ENCODE measurements at regions not wholly inside any gene's neighbourhood (a gene's known extent, or its start where the extent isn't known, plus 50 kb on each side); places are given as distances from the start of the nearest gene placed in this dataset.

DNA sequence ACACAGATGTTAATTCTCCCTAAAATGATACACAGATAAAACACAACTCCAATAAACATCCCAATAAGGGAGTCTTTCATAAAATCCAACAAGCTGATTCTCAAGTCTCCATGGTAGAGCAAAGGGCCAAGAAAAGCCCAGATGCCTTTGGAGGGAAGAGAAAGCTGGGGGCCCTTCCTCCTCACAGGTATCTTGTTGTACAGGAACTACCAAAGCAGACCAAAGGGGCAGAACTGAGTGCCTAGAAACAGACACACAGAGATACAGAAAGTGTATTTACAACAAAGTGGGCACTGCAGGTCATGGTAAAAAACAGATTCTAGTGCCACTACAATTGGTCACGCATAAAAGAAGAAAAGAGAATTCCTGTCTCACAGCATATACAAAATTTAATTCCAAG is 87.2 kb upstream of the NSMCE3 start:
- H2AFZ ChIP-seq (ENCODE audit: low read length): no peak overlapping the region
- no peak overlapping the region for H3K4me2 ChIP-seq (ENCODE audit: extremely low read depth, insufficient read depth, low read length)
- no peak overlapping the region for H3K4me3 ChIP-seq (replicated peaks in 1 of 4; ENCODE audit: control extremely low read depth in 1 of 4, insufficient read depth in 1 of 4, low read depth in 3 of 4, low read length in 4 of 4)
- no peaks in the 10 kb centered on the region for H3K36me3 ChIP-seq (ENCODE audit: control insufficient read depth, insufficient read depth, low read length)
- no peak for DNase-seq (ENCODE audit: low read depth in 2 of 2)
- no peak overlapping the region for H3K27ac ChIP-seq (ENCODE audit: insufficient read depth, low read length)
- no peaks in the 10 kb centered on the region for H4K20me1 ChIP-seq (ENCODE audit: control insufficient read depth, extremely low read depth, insufficient read depth, low read length)
- H3K9ac ChIP-seq (ENCODE audit: insufficient read depth, low read length): no peak overlapping the region
- no peaks in the 10 kb centered on the region for H3K4me1 ChIP-seq (ENCODE audit: control insufficient read depth, extremely low read depth, insufficient read depth, low read length)
- H3K79me2 ChIP-seq (ENCODE audit: control insufficient read depth, insufficient read depth, low read length): no peaks in the 10 kb centered on the region
- H3K27me3 ChIP-seq (ENCODE audit: control insufficient read depth, insufficient read depth, low read length): no peaks in the 10 kb centered on the region
- no peak for TF ChIP-seq CTCF (conservative IDR thresholded peaks at IDR 0.05 in 1 of 2, IDR thresholded peaks at IDR 0.05 in 1 of 2; ENCODE audit: low read depth in 1 of 2, low read length in 2 of 2)
- no peak for TF ChIP-seq EZH2 (IDR thresholded peaks at IDR 0.05; ENCODE audit: low read length, missing control alignments)
- H3K9me3 ChIP-seq (ENCODE audit: control insufficient read depth, insufficient read depth, low read depth, low read length): no peaks in the 10 kb centered on the region

GRCh38 chr15:29355477-29355876 is 85.9 kb upstream of the NSMCE3 start:
- Histone ChIP-seq H2AFZ (ENCODE audit: low read length) (no peak overlapping the region), H3K9me3 (ENCODE audit: control insufficient read depth, insufficient read depth, low read depth, low read length) (no peaks in the 10 kb centered on the region), H3K4me1 (ENCODE audit: control insufficient read depth, extremely low read depth, insufficient read depth, low read length) (no peaks in the 10 kb centered on the region), H3K27me3 (ENCODE audit: control insufficient read depth, insufficient read depth, low read length) (no peaks in the 10 kb centered on the region), H3K4me2 (ENCODE audit: extremely low read depth, insufficient read depth, low read length) (no peak overlapping the region), H3K4me3 (replicated peaks in 1 of 4; ENCODE audit: control extremely low read depth in 1 of 4, insufficient read depth in 1 of 4, low read depth in 3 of 4, low read length in 4 of 4) (no peak overlapping the region), H3K36me3 (ENCODE audit: control insufficient read depth, insufficient read depth, low read length) (no peaks in the 10 kb centered on the region), H4K20me1 (ENCODE audit: control insufficient read depth, extremely low read depth, insufficient read depth, low read length) (no peaks in the 10 kb centered on the region), H3K27ac (ENCODE audit: insufficient read depth, low read length) (no peak overlapping the region), H3K79me2 (ENCODE audit: control insufficient read depth, insufficient read depth, low read length) (no peaks in the 10 kb centered on the region), H3K9ac (ENCODE audit: insufficient read depth, low read length) (no peak overlapping the region)
- DNase-seq (ENCODE audit: low read depth in 2 of 2): no peak
- TF ChIP-seq CTCF (conservative IDR thresholded peaks at IDR 0.05 in 1 of 2, IDR thresholded peaks at IDR 0.05 in 1 of 2; ENCODE audit: low read depth in 1 of 2, low read length in 2 of 2): no peak
- no peak for TF ChIP-seq EZH2 (IDR thresholded peaks at IDR 0.05; ENCODE audit: low read length, missing control alignments)

GRCh38 chr15:29352402-29352801 is 82.8 kb upstream of the NSMCE3 start:
- no peak overlapping the region for H3K9ac ChIP-seq (ENCODE audit: insufficient read depth, low read length)
- TF ChIP-seq EZH2 (IDR thresholded peaks at IDR 0.05; ENCODE audit: low read length, missing control alignments): no peak
- TF ChIP-seq CTCF (conservative IDR thresholded peaks at IDR 0.05 in 1 of 2, IDR thresholded peaks at IDR 0.05 in 1 of 2; ENCODE audit: low read depth in 1 of 2, low read length in 2 of 2): no peak
- H3K4me2 ChIP-seq (ENCODE audit: extremely low read depth, insufficient read depth, low read length): no peak overlapping the region

More at GRCh38 chr15:29352402-29352801, 82.8 kb upstream of the NSMCE3 start:
- Histone ChIP-seq H3K27me3 (ENCODE audit: control insufficient read depth, insufficient read depth, low read length) (no peaks in the 10 kb centered on the region), H4K20me1 (ENCODE audit: control insufficient read depth, extremely low read depth, insufficient read depth, low read length) (no peaks in the 10 kb centered on the region), H3K36me3 (ENCODE audit: control insufficient read depth, insufficient read depth, low read length) (no peaks in the 10 kb centered on the region), H3K79me2 (ENCODE audit: control insufficient read depth, insufficient read depth, low read length) (no peaks in the 10 kb centered on the region), H2AFZ (ENCODE audit: low read length) (no peak overlapping the region), H3K4me3 (replicated peaks in 1 of 4; ENCODE audit: control extremely low read depth in 1 of 4, insufficient read depth in 1 of 4, low read depth in 3 of 4, low read length in 4 of 4) (no peak overlapping the region), H3K27ac (ENCODE audit: insufficient read depth, low read length) (no peak overlapping the region), H3K4me1 (ENCODE audit: control insufficient read depth, extremely low read depth, insufficient read depth, low read length) (no peaks in the 10 kb centered on the region), H3K9me3 (ENCODE audit: control insufficient read depth, insufficient read depth, low read depth, low read length) (no peaks in the 10 kb centered on the region)
- no peak for DNase-seq (ENCODE audit: low read depth in 2 of 2)

All from fibroblast of lung (primary cell).